ENCODE measurements at regions not wholly inside any gene's neighbourhood (a gene's known extent, or its start where the extent isn't known, plus 50 kb on each side); places are given as distances from the start of the nearest gene placed in this dataset.
"Not testable (repeated sequence)": the region's sequence is repeated elsewhere in the genome, so short reads cannot be mapped to it uniquely, and the experiment has no call there.

DNA sequence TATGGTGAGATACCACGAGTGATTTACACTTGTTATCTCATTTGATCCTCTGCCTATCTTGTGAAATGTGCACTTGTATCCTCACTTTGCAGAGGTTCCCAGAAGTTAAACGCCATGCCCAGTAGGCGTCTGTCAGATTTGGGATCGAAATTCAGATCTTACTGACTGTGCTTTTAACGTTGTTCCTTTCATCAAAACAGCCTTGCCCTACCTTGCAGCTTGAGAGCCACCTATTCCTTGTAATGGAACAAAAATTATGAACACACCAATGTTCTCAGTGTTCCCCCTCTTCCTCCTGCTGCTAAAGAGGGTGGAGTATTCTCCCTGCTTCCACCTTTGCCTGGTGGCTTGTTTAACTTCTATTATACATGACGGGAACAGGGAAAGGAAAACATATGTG, 257.0 kb downstream of the MSX2 start:
- DNase-seq (ENCODE audit: low spot score) = no peak

DNA sequence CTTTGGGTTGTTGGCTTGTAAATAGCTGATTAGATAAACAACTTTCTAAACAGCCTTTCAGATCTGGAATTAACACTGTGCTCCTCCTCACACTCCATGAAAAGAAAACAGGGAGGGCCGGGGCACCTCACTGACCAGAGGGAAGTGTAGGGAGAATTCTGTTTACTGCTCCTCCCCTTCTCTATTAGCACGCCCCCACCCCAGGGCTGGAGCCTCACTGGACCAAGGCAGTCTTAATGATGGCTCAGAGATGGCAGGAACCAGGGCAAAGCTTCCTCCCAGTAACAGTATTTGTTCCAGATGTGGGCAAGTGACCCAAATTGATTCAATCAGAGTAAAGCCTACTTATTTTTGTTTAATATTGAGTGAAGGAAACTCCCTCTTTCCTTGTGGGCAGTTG, 256.6 kb downstream of the MSX2 start:
- no peak for DNase-seq (ENCODE audit: low spot score)

DNA sequence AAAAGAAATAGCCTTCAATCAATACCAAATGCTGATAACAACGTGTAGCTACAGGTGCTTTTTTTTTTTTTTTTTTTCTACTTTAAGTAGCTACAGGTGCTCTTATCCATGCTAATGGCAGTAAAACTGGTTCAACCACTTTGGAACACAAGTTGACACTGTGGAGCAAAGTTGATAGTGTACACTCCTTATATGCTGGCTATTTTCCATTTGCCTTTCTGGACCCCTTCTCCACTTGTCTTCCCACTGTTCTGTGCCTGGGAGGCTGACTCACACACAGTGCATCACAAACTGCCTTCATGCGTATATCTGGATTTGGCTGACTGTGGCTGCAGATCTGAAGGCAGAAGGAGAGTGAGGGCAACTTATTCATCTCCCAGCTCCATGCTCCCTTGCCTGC, 247.9 kb downstream of the MSX2 start:
- no peak for DNase-seq (ENCODE audit: low spot score)

DNA sequence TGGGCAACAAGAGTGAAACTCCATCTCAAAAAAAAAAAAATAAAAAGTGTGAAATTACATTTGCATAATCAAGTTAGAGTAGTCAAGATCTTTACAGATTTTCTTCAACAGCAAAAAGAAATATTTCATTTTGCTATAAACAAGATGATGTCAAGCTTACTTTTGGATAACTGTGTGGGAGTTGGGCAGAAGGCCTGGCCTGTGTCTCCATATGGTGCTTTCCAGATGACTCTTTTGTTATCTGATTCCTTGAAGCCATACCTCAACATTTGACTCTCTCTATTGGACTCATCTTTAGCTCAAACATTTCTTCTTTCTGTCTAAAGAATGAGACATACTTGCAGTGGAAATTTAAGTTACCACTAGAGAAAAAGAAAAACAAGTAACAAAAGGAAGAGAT, 246.8 kb downstream of the MSX2 start:
- no peak for DNase-seq (ENCODE audit: low spot score)

DNA sequence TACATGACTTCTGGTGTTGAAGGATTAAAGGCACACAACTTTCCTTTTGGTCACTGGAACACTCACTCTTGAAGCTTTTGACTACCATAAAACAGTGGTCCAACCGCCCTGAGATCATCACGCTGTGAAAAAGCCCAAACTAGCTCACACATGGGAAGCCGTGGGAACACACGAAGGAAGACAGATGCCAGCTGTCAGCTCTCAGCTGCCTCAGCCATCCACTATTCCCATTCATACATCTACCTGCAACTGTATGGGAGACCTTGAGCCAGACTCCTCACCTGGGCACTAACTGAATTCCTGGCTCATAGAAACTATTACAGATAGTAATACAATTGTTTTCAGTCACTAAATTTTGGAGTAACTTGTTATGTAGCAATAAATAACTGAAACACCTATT, 246.1 kb downstream of the MSX2 start:
- no peak for DNase-seq (ENCODE audit: low spot score)

DNA sequence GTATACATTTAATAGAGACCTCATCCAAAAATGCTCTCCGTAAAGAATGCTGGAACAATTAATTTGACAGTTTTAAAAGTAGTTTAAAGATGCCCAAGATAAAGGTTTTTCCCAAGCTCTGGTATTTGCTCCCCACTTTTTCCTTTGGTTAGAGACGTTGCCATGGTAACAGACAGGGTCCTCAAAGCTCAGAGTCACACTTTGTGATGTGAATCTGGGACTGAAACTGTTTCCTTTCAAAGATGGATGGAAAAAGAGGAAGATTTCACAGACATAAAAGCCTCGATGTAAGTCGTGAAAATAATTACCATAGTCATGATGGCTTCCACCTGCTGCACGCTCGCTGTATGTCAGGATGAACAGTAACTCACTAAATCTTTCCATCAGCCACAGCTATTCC, 229.5 kb downstream of the MSX2 start:
- no peak for DNase-seq (ENCODE audit: low spot score)

DNA sequence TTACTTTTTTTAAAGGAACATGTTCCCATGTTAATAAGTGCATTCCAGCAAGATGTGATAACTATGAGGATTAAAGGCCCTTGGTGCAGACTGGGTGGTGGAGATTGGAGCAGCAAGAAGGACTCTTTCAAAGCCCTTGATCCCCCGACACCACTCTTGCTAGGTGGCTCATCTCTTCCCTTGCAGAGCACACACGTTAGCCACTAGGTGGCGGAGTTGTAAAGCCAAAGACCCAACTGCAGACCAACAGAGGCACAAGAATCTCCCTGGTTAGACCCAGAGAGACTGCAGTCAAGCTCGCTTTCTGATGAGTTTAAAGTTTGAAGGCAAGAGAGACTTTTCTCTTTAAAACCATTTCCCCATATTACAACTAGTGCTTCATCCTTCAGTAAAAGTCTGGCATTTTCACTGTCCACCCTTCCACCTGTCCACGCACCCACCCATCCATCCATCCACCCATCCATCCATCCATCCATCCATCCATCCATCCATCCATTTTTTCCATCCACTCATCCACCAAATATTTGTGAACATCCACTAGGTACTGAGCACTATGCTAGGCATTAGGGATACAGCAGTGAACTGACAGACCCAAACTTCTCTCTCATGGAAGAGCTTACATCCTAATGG, 226.9 kb downstream of the MSX2 start:
- peak; percentile 49 for DNase-seq (ENCODE audit: low spot score)

DNA sequence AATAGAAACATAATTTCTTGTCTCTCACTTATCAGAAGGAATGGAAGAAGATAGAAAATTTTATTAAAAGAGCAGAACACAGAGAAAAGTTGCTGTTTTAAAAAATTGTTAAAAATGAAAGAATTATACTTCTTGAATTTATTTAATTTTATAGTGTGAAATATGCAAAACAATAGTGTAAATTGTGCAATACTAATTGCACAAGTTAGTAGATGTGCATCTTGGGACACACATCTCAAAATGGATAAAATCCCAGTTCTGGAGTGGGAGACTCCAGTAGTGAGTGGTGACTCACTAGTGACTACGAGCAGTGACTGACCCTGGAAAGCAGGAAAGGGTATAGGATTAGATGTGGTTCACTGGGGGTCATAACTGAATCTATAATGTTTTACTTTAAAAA, 223.2 kb downstream of the MSX2 start:
- no peak for DNase-seq (ENCODE audit: low spot score)

DNA sequence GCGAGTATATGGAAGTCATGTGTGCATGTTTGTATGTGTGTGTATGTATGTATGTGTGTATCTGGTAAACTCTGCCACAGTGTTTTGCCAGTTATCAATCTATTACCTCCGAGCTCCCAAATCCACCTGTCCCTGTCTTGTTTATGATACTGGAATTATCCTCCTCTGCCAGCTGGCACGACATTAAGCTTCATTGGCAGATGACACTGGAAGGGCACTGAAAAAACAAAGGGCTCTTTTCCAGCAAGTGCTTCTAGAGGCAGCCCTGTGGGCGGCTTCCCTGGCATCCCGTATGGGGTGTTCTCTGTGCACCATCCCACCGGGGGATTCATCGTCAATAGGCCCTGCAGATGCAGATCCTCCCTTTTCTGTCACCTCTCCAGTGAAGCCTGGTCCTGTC, 221.5 kb downstream of the MSX2 start:
- no peak for DNase-seq (ENCODE audit: low spot score)

DNA sequence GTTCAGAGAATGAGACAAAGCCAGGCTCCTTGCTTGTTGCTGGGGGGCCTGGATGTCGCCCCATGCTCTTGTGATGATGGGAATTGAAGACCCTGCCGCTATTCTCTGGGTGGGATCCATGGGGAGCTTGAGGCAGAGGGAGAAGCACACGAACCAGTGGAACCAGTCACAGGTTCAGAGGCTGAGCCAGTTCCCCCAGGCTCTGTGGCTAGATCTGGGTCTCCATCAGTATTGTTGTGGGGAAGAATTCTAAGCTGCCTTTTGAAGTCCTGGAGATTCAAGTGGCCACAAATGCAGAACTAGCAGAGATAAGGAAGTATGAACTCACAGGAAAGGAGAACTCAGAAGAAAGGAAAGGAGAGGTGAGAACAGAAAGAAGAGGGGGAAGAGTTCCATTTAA, 219.4 kb downstream of the MSX2 start:
- no peak for DNase-seq (ENCODE audit: low spot score)

DNA sequence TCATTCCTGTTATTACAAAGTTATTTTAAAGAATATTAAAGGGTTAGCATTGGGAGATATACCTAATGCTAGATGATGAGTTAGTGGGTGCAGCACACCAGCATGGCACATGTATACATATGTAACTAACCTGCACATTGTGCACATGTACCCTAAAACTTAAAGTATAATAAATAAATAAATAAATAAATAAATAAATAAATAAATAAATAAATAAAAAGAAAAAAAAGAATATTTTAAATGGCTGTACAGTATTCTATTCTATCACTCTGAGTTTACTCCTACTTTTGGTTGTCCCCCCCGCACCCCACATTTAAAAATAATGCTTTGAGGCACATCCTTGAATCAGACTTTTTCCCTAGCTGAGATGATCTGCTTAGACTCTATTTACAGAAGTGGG, 218.6 kb downstream of the MSX2 start:
- DNase-seq (ENCODE audit: low spot score) = not testable (repeated sequence)

DNA sequence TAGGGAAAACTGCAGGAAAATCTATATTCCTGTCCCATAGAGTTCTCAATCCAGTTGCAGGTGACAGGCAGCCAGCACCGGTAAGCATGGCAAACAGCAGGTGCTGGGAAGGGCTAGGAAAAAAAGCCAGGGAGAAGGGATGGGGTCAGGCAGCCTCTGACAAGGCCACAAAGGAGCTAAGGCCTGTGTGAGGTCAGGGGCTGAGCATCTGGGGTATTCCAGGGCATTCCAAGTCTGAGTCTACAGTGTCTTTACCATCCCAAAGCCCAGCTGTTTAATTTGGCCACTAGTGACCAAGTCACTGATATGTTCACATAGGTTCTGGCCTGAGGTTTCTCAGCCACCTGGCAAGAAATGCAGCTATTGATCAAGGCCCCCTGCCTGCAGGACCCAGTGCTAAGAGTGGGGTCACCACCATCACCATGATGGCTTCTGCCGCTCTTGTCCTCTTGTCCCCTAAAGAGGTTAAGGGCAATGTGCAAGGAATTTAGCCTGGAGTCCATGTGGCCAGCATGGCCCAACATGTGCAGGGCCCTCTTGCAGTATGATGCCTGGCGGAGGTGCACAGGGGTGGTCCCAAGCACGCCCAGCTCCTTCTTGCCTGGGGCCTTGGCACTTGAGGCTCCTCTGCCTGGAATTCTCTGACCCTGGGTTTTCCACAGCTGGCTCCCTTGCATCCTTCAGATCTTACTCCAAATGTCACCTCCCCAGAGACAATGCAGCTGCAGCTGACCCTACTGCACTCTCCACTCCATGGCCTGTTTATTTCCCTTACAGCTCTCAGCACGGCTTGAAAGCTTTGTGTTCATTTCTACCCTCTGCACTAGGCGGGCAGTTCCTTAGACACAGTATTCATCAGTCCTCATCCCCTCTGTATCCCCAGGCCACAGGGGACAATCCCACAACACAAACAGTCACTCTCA, 213.1 kb downstream of the MSX2 start:
- DNase-seq (ENCODE audit: low spot score) = no peak

DNA sequence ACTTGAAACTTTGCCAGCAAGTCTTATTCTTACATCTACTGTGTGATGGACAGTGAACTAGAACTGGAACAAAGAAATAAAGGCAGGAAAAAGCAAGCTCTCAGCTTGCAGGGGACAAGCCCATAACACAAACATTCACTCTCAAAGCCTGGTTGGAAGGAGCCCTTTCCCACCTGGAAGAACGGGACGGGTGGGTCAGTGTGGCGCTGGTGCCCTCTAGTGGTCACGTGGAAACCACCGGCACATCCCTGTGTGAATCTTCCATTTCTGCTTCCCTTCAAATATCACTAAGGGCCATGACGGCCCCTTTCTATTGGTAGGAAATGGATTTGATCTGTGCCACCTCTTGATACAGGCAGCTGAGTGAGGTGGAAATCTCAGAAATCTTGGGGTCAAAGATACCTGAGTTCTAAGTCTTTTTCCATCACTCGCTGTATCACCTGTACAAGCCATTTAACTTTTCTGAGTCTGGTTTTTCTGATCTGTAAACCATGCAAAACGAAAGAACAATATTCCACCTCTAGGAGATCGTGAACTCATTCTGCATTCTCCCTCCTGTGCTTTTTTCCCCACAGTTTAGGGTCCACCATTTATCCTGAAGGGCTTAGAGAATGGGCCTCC, 211.6 kb downstream of the MSX2 start:
- DNase-seq (ENCODE audit: low spot score) = peak; percentile 15

DNA sequence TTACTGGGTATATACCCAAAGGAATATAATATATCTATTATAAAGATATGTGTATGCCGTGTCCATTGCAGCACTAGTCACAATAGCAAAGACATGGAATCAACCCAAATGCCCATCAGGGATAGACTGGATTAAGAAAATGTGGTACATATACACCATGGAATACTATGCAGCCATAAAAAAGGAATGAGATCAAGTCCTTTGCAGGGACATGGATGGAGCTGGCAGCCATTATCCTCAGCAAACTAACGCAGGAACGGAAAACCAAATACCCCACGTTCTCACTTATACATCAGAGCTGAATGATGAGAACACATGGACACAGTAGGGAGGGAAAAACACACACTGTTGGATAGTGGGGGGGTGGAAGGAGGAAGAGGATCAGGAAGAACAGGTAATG, 206.7 kb downstream of the MSX2 start:
- DNase-seq (ENCODE audit: low spot score) = not testable (repeated sequence)

DNA sequence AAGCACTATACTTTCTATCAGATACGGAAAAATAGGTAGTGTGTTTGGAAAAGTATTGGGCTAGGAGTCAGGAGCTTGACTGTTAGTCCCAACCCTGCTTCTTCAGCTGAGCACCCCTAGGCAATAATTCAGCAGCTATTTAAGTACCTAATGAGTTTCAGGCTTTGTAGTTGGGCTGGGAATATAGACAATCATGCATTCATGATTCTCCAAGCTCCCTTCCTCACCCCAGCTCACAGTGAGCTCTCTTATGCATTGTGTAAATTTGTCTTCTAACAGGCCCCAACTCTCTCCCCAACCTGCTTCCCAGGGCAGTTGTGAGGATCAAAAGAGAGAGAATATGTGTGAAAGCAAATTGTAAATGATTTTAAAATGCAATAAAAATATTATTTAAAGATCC, 201.2 kb downstream of the MSX2 start:
- no peak for DNase-seq (ENCODE audit: low spot score)

DNA sequence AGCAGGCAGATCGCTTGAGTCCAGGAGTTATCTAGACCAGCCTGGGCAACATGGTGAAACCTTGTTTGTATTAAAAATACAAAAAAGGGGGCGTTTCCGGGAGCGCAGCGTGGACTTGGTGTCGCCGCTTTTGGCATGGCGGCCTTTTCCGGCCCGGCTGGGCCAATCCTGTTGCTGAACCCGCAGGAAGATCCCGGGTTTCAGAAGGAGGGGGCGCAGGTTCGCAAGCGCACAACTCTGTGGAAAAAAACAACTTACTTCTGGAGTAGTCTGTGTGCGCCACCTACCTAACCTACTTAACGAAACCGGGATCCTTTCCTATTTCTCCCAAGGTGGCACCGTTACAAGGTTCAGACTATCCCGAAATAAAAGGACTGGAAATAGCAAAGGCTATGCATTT, 198.6 kb downstream of the MSX2 start:
- no peak for DNase-seq (ENCODE audit: low spot score)

DNA sequence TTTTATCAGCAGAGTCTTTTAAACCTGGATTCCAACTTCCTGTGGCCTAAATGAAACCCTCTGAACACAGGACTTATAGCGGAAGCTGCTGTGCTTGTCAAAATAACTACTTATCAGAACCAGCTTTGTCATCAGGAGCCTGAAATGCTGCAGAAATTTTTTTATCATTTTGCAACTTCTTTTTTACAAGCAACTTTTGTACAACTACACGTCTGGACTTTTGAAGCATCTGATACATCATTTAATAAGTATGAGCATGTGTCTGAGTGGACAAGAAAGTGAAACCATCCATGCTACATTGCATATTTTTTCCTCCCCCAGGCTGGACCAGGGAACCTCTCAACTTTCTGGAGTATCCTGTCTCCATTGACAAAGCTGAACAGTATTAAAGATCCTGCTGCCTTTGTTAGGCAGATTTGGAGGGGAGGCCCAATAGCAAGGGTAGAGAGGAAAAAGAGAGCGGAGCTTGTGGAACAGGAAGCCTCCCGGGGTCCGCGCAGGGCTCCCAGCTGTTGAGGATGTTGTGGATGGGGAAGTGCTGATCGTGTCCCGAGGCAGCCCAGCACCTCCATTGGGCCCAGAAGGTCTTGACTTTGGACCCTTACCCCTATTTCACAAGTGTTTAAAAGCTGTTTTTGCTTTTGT, 196.6 kb downstream of the MSX2 start:
- no peak for DNase-seq (ENCODE audit: low spot score)

DNA sequence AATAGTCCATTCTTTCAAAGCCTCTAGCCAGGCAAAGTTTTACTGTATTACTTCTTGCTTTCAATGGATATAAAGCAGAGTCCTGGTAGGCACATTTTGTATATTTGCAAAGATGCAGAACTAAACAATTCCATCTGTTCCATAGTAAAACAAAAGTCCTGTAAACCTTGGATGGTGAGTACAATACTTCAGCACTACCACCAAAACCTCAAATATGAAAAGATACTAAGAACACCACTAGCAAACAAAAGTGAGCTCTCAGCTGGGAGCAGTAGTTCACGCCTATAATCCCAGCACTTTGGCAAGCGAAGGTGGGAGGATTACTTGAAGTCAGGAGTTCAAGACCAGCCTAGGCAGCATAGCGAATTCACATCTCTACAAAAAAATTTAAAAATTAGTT, 195.0 kb downstream of the MSX2 start:
- DNase-seq (ENCODE audit: low spot score) = no peak

DNA sequence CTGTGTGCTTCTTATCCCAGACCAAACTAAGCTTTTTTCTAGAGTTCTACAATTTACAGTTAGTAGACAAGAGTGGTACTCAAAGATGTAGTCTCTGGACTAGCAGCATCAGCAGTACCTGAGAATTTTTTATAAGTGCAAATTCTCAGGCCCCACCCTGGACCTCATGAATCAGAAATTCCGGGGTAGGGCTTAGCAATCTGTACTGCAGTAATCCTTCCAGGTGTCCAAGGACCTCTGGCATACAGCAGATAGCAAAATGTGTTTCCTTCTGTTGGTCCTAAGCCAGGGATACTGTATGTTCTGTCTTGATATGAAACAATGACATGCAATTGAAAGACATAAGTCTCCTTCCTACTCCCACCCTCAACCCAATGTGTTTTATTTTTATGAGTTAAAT, 194.3 kb downstream of the MSX2 start:
- no peak for DNase-seq (ENCODE audit: low spot score)

DNA sequence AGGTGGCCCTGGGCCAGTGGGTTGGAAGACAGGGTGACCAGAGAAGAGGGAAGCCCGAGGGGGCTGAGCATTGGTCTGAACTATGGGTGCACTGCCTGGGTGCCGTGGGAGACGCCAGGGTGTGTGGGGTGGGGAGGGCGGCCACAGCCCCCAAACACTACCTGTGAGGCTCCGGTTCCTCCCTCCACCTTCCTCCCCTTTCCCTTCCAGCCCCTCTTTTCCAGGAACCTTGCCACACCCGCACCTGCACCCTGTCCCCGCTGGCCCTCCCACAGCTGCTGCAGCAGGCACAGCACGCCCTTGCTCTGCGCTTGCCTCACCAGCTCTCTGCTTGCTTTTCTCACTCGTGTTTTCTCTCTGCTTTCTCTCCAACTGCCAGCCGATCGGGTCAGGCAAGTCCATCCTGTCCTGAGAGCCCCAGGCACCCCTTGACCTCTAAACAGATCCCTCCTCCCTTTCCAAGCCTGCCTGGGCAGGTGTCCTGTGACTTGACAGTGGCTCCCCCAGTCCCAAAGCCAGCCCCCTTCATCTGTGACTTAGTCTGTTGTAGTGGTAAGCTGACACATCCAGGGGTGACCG, 193.7 kb downstream of the MSX2 start:
- DNase-seq (ENCODE audit: low spot score) = no peak

DNA sequence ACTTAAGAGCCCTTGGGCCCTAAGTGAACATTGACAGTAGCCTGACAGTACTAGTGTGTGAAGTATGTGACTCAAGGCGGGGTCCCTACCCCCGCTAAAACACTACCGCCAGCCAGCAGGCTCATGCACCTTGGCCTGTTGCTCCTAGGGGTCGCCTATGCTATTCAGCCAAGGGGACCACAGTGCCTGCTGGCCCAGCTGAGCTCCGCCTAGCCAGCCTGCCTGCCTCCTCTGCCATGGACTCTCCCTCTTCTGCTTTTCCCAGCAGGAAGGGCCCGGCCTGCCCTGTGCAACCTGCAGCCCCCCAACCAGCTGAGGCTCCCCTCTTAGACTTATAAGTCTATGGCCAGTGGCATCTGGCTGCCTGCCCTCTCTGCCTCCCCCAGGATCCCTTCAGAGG, 193.1 kb downstream of the MSX2 start:
- not testable (repeated sequence) for DNase-seq (ENCODE audit: low spot score)

DNA sequence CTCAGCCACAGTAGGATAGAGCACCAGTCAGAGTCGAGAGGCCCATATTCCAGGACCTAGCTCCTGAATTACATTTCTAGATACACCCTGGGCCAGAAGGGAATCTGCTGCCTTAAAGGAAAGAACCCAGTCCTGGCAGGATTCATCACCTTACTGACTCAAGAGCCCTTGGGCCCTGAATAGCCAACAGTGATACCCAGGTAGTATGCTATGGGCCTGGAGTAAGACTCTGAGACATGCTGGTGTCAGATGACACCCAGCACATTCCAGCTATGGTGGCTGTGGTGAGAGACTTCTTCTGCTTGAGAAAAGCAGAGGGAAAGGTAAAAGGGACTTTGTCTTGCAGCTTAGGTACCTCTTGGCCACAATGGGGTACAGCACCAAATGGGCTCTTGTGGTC, 192.5 kb downstream of the MSX2 start:
- DNase-seq (ENCODE audit: low spot score) = not testable (repeated sequence)
